Body of pancreas (tissue), 4 donors: ENCODE measurements at regions not wholly inside any gene's neighbourhood (a gene's known extent, or its start where the extent isn't known, plus 50 kb on each side); places are given as distances from the start of the nearest gene placed in this dataset.

Experiments used
- CTCF ChIP-seq, 7 experiments: fragments of 450-650 bp in 4 of 7; fragments of 200-600 bp in 3 of 7; sonication (generic) in 3 of 7; IDR thresholded peaks; one replicate each; pipeline ENCODE4 v1.5.1; 2016 to 2019; ENCODE audit warnings: antibody characterized with exemption in 7 of 7
- POLR2A ChIP-seq, 3 donors: fragments of 450-650 bp; IDR thresholded peaks; one replicate each; pipeline ENCODE4 v1.6.1; 2016; ENCODE audit warnings: antibody characterized with exemption in 3 of 3, mild to moderate bottlenecking in 2 of 3

GRCh38 chr11:101306721-101307120 is 177.1 kb upstream of the PGR start:
- TF ChIP-seq POLR2A (IDR thresholded peaks at IDR 0.05), result no peak
- TF ChIP-seq CTCF (IDR thresholded peaks at IDR 0.05), result no peak
